IPS-18c (cell line): ENCODE measurements at regions not wholly inside any gene's neighbourhood (a gene's known extent, or its start where the extent isn't known, plus 50 kb on each side); places are given as distances from the start of the nearest gene placed in this dataset.

Experiments
- H3K4me3 ChIP-seq: 2 replicates; pipeline ENCODE4 v1.7.0; 2013; ENCODE audit warnings: low read depth, mild to moderate bottlenecking, low read length, moderate library complexity; ENCODE audit not compliant: insufficient read depth
- H3K9me3 ChIP-seq: one replicate; pipeline ENCODE4 v1.6.1; 2013; ENCODE audit warnings: mild to moderate bottlenecking, low read length, moderate library complexity; ENCODE audit not compliant: control insufficient read depth, insufficient read depth

- Histone ChIP-seq H3K9me3 (no peaks in the 10 kb centered on the region), H3K4me3 (no peak overlapping the region)
Measured at GRCh38 chr9:13432904-13433303, 153.4 kb upstream of the MPDZ start.

GRCh38 chr9:13431692-13432091, 152.2 kb upstream of the MPDZ start:
- H3K9me3 ChIP-seq: no peaks in the 10 kb centered on the region
- H3K4me3 ChIP-seq: no peak overlapping the region

GRCh38 chr9:13431222-13431536, 151.7 kb upstream of the MPDZ start:
- Histone ChIP-seq H3K4me3 (no peak overlapping the region), H3K9me3 (no peaks in the 10 kb centered on the region)

GRCh38 chr9:13430368-13431221, 151.1 kb upstream of the MPDZ start:
- H3K4me3 ChIP-seq: no peak overlapping the region
- H3K9me3 ChIP-seq: no peaks in the 10 kb centered on the region

GRCh38 chr9:13429301-13430190, 150.1 kb upstream of the MPDZ start:
- Histone ChIP-seq H3K9me3 (no peaks in the 10 kb centered on the region), H3K4me3 (no peak overlapping the region)

GRCh38 chr9:13428766-13429165, 149.3 kb upstream of the MPDZ start:
- no peaks in the 10 kb centered on the region for H3K9me3 ChIP-seq

GRCh38 chr9:13427587-13427986, 148.1 kb upstream of the MPDZ start:
- H3K4me3 ChIP-seq: no peak overlapping the region
- no peaks in the 10 kb centered on the region for H3K9me3 ChIP-seq

More at GRCh38 chr9:13428766-13429165, 149.3 kb upstream of the MPDZ start:
- H3K4me3 ChIP-seq: no peak overlapping the region

GRCh38 chr9:13426606-13427005, 147.1 kb upstream of the MPDZ start:
- H3K9me3 ChIP-seq: no peaks in the 10 kb centered on the region
- no peak overlapping the region for H3K4me3 ChIP-seq

- H3K9me3 ChIP-seq: no peaks in the 10 kb centered on the region
- no peak overlapping the region for H3K4me3 ChIP-seq
Measured at GRCh38 chr9:13424872-13425271, 145.4 kb upstream of the MPDZ start.

GRCh38 chr9:13424204-13424603, 144.7 kb upstream of the MPDZ start:
- H3K4me3 ChIP-seq: no peak overlapping the region
- no peaks in the 10 kb centered on the region for H3K9me3 ChIP-seq

GRCh38 chr9:13414349-13414748, 134.9 kb upstream of the MPDZ start:
- Histone ChIP-seq H3K9me3 (no peaks in the 10 kb centered on the region), H3K4me3 (no peak overlapping the region)

- H3K4me3 ChIP-seq: no peak overlapping the region
- H3K9me3 ChIP-seq: no peaks in the 10 kb centered on the region
Measured at GRCh38 chr9:13412331-13412730, 132.8 kb upstream of the MPDZ start.

GRCh38 chr9:13411791-13412190, 132.3 kb upstream of the MPDZ start:
- Histone ChIP-seq H3K9me3 (no peaks in the 10 kb centered on the region), H3K4me3 (no peak overlapping the region)

GRCh38 chr9:13410566-13411031, 131.1 kb upstream of the MPDZ start:
- H3K9me3 ChIP-seq: no peaks in the 10 kb centered on the region
- no peak overlapping the region for H3K4me3 ChIP-seq

GRCh38 chr9:13397661-13398060, 118.2 kb upstream of the MPDZ start:
- Histone ChIP-seq H3K4me3 (no peak overlapping the region), H3K9me3 (no peaks in the 10 kb centered on the region)

- Histone ChIP-seq H3K4me3 (no peak overlapping the region), H3K9me3 (no peaks in the 10 kb centered on the region)
Measured at GRCh38 chr9:13397220-13397619, 117.7 kb upstream of the MPDZ start.

- Histone ChIP-seq H3K9me3 (peaks cover under 1% of the 10 kb centered on the region), H3K4me3 (no peak overlapping the region)
Measured at GRCh38 chr9:13396418-13396817, 116.9 kb upstream of the MPDZ start.

- Histone ChIP-seq H3K9me3 (peaks cover 3% of the 10 kb centered on the region), H3K4me3 (no peak overlapping the region)
Measured at GRCh38 chr9:13395156-13395555, 115.7 kb upstream of the MPDZ start.
